ENCODE measurements at regions not wholly inside any gene's neighbourhood (a gene's known extent, or its start where the extent isn't known, plus 50 kb on each side); places are given as distances from the start of the nearest gene placed in this dataset.

DNA sequence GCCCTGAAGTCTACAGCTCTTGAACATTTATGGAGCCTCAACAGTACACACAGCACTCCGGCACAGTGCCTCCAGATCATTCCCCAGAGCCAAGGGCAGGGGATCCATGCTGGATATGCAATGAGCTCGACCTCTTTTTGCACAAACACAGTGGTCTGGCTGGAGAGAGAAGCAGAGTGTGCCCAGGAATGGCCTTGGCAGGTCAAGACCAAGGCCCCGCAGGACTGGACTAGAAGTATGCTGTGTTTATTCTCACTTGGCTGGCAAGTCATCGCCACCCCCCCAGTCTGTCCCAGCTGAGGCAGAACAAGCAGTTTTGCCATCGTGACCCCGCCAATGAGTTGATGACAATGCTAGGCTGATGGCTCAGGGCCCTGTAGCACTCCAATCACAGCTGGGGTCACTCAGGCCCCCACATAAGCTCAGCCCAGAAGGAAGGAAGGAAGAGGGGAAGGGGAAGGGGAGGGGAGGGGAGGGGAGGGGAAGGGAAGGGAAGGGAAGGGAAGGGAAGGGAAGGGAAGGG, 212.1 kb downstream of the TTC32 start:
- H3K4me3 ChIP-seq (ENCODE audit: low read depth, low read length) = no peak overlapping the region
- TF ChIP-seq, protein P1, sequence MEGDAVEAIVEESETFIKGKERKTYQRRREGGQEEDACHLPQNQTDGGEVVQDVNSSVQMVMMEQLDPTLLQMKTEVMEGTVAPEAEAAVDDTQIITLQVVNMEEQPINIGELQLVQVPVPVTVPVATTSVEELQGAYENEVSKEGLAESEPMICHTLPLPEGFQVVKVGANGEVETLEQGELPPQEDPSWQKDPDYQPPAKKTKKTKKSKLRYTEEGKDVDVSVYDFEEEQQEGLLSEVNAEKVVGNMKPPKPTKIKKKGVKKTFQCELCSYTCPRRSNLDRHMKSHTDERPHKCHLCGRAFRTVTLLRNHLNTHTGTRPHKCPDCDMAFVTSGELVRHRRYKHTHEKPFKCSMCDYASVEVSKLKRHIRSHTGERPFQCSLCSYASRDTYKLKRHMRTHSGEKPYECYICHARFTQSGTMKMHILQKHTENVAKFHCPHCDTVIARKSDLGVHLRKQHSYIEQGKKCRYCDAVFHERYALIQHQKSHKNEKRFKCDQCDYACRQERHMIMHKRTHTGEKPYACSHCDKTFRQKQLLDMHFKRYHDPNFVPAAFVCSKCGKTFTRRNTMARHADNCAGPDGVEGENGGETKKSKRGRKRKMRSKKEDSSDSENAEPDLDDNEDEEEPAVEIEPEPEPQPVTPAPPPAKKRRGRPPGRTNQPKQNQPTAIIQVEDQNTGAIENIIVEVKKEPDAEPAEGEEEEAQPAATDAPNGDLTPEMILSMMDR (IDR thresholded peaks at IDR 0.05; ENCODE audit: borderline replicate concordance, insufficient read depth, low read depth, low read length) = no peak

DNA sequence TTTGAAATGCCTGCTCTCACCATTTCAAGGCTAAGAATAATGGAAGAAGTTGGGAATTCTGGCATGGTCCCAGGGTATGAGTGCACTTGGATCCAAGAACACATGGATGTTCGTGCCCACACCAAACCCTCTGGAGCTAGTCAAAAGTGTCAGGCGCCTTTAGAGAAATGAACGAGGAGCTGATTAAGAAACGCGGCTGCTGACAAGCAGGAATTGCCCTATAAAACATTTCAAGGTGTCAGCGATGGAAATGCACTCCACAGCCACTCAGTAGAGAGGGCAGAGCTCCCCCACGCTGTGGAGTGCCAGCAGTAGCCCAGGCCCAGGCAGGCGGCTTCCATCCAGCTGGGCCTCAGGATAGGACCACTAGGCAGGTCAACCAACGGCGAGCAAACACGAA, 213.7 kb downstream of the TTC32 start:
- TF ChIP-seq, protein P1 (IDR thresholded peaks at IDR 0.05; ENCODE audit: borderline replicate concordance, insufficient read depth, low read depth, low read length) = no peak
- H3K4me3 ChIP-seq (ENCODE audit: low read depth, low read length) = no peak overlapping the region

DNA sequence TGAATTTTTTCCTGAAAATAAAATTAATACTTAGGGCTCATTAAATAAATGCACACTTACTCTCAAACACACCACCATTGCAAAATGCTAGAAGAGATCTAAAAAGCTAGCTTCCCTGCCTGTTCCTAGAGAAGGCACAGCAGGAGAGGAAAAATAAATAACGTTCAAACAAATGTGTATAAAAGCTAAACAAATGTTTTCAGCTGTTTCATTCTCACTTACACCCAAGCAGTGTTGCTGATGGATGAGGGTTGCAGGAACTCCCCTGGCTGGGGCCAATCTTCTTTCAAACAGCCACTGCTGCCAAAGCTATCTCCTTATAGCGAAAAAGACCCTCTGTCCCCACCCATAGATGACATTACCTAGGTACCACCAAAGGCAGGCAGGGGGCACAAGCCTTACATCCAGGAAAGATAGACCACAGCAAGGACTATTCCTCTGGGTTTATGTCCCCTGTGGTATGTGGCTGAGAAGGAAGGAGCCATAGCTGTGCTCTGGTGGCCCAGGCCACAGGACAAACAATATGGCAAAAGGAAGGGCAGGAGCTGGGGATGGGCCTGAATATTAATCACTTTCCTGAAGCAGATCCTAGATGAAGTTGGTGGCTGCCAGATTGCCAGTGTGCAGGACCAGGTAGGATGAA, 214.6 kb downstream of the TTC32 start:
- no peak overlapping the region for H3K4me3 ChIP-seq (ENCODE audit: low read depth, low read length)
- TF ChIP-seq, protein P1 (IDR thresholded peaks at IDR 0.05; ENCODE audit: borderline replicate concordance, insufficient read depth, low read depth, low read length) = no peak

DNA sequence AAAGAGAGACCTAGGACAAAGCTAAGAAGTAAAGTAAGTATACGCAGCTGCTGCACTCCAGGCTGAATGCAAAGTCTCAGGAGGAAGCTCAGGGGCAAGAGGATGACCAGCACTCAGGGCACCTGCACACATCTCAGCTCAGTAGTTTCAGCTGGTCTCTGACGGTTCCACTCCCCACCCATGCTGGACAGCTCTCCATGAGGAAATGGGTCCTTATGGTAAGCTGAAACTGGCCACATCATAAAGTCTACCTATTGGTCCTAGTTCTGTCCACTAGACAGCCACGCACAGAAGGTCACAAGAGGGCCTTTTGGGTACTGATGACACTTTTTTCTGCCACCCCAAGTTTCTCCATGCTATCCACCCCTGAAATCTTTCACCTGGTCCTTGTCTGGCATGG, 215.3 kb downstream of the TTC32 start:
- TF ChIP-seq, protein P1 (IDR thresholded peaks at IDR 0.05; ENCODE audit: borderline replicate concordance, insufficient read depth, low read depth, low read length) = no peak
- no peak overlapping the region for H3K4me3 ChIP-seq (ENCODE audit: low read depth, low read length)

DNA sequence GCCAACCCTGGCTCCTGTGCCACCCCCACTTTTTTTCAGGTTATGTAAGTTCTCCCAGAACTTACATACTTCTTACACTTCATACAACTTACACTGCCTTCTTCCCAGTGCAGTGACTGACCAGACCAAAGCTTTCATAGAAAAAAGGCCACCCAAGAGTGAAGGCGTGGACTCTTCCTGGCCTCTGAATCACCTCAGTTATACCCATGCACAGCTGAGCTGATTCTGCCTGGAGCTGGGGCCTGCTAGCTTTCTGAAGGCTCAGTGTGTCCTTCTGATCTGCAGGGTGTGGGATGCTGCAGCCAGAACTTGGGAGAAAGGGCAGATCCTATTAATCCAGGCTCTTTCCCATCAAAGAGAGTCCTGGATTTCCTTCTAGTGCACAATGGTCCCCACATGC, 216.1 kb downstream of the TTC32 start:
- TF ChIP-seq, protein P1 (IDR thresholded peaks at IDR 0.05; ENCODE audit: borderline replicate concordance, insufficient read depth, low read depth, low read length) = no peak

DNA sequence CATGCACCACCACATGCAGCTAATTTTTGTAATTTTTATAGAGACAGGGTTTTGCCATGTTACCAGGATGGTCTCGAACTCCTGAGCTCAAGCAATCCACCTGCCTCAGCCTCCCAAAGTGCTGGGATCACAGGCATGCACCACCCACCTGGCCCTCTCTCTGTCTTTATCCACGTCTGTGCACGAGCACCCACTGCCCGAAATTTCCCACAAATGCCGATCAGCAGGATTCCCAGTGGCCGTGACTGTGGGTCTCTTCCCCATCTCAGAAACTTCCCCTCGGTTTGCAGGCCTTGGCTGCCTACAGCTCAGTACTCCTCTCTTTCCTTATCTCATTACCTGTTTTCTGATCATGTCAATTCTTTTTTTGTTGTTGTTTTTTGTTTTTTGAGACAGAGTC, 217.3 kb downstream of the TTC32 start:
- H3K4me3 ChIP-seq (ENCODE audit: low read depth, low read length) = no peak overlapping the region
- TF ChIP-seq, protein P1 (IDR thresholded peaks at IDR 0.05; ENCODE audit: borderline replicate concordance, insufficient read depth, low read depth, low read length) = no peak

More for the DNA sequence above, 216.1 kb downstream of the TTC32 start:
- H3K4me3 ChIP-seq (ENCODE audit: low read depth, low read length) = no peak overlapping the region

DNA sequence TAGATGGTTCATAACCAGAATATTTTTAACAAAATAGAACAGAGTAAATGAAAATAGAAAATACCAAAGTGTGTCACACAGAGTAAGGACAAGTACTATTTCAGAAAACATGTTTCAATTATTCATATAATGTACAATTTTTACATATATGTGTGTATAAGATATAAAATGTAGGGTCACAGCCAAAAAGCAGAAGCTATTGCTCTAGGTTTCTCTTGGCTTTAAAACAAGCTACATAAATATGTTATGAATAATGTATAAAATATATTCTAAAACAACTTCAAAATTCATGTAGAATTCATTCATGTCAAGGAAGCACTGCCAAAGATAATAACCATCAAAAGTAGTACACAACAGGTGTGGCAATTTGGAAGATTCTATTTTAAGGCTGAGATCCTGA, 218.2 kb downstream of the TTC32 start:
- TF ChIP-seq, protein P1 (IDR thresholded peaks at IDR 0.05; ENCODE audit: borderline replicate concordance, insufficient read depth, low read depth, low read length) = no peak
- H3K4me3 ChIP-seq (ENCODE audit: low read depth, low read length) = no peak overlapping the region
